ENCODE measurements at regions not wholly inside any gene's neighbourhood (a gene's known extent, or its start where the extent isn't known, plus 50 kb on each side); places are given as distances from the start of the nearest gene placed in this dataset.
A peak's percentile ranks its signal among the peaks of the same experiment; 100 is the strongest.

GRCh38 chr17:77322514-77323412 is 182.0 kb downstream of the SEC14L1 start:
- no peak overlapping the region for H3K4me2 ChIP-seq (ENCODE audit: insufficient read depth in 1 of 2, low read depth in 2 of 2, low read length in 2 of 2)
- no peaks in the 10 kb centered on the region; the same call in none of the 2 replicates for H3K79me1 ChIP-seq (ENCODE audit: low read depth, low read length)
- H3K4ac ChIP-seq (replicated peaks; ENCODE audit: insufficient read length, low read depth, low read length), result no peak overlapping the region
- H3K14ac ChIP-seq (ENCODE audit: insufficient read length), result no peak overlapping the region
- H3K27ac ChIP-seq (ENCODE audit: low read depth, low read length), result no peak overlapping the region
- peaks cover 0 to 27% (median 4%) of the 10 kb centered on the region in 4 experiments; a peak in 5 of 7 replicates for H3K4me1 ChIP-seq (replicated peaks in 1 of 4; ENCODE audit: control insufficient read depth in 3 of 4, insufficient read depth in 4 of 4, low read length in 3 of 4)
- POLR2A ChIA-PET (ENCODE audit: partially characterized antibody), result interaction anchor here (0.6 kb wide), 1 partner anchor 567 kb away, joined by 3 read pairs; no protein-coding TSS in a partner anchor
- no peak overlapping the region for H3K56ac ChIP-seq (replicated peaks; ENCODE audit: insufficient read length, low read depth, low read length)
- FAIRE-seq (no peak), DNase-seq (ENCODE audit: low read depth in 1 of 2, low spot score in 2 of 2) (no peak)
- no peaks in the 10 kb centered on the region for H3K27me3 ChIP-seq (replicated peaks in 1 of 4; ENCODE audit: control insufficient read depth in 3 of 4, extremely low read depth in 1 of 4, insufficient read depth in 3 of 4, low read length in 3 of 4)
- 0 out of 2 replicates have a peak, but pooled peaks have one; percentile 22 for TF ChIP-seq JUND (IDR thresholded peaks at IDR 0.05; ENCODE audit: low read length)
- no peak for TF ChIP-seq CTCF (IDR thresholded peaks at IDR 0.05; ENCODE audit: control extremely low read depth in 1 of 3, insufficient read depth in 1 of 3, low read depth in 1 of 3, low read length in 3 of 3)
- TF ChIP-seq NANOG (IDR thresholded peaks at IDR 0.05; ENCODE audit: insufficient read depth, low read depth, low read length, poor library complexity, severe bottlenecking), result no peak
- H3K18ac ChIP-seq (ENCODE audit: extremely low read depth, low read length), result no peak overlapping the region; the same call in 1 of the 2 replicates
- H2BK12ac ChIP-seq (ENCODE audit: low read depth, low read length), result no peak overlapping the region
- peak overlapping the region; percentile 81; the same call in 1 of the 2 replicates for H2BK5ac ChIP-seq (ENCODE audit: low read depth, low read length)
- H3K9ac ChIP-seq (replicated peaks in 1 of 4; ENCODE audit: extremely low read depth in 1 of 4, low read depth in 3 of 4, low read length in 3 of 4), result no peak overlapping the region
- no peak overlapping the region for H2BK20ac ChIP-seq (ENCODE audit: low read length)
- no peaks in the 10 kb centered on the region for H3K23me2 ChIP-seq (ENCODE audit: low read depth, low read length)
- no peak overlapping the region for H3K4me3 ChIP-seq (ENCODE audit: extremely low read depth in 1 of 4, insufficient read depth in 2 of 4, low read depth in 3 of 4, low read length in 4 of 4)
- no peak overlapping the region for H2BK120ac ChIP-seq (replicated peaks; ENCODE audit: low read depth, low read length)
- H4K20me1 ChIP-seq (replicated peaks in 1 of 2; ENCODE audit: control insufficient read depth in 1 of 2, insufficient read depth in 2 of 2, low read length in 2 of 2), result peaks cover 0 to 3% of the 10 kb centered on the region in 2 experiments
- CTCF ChIA-PET (ENCODE audit: partially characterized antibody), result interaction anchor here (0.8 to 2.2 kb wide), 9 partner anchors 9 to 178 kb away, joined by 3 to 6 read pairs (median 3); no protein-coding TSS in a partner anchor
- peak overlapping the region; percentile 81 for H4K8ac ChIP-seq (ENCODE audit: extremely low read depth, insufficient read depth, low read length)
- H3K79me2 ChIP-seq (ENCODE audit: control insufficient read depth in 1 of 2, insufficient read depth in 2 of 2, low read length in 2 of 2), result peaks cover 0 to 10% of the 10 kb centered on the region in 2 experiments; a peak in 1 of 4 replicates
- H2AK5ac ChIP-seq (ENCODE audit: low read depth, low read length), result no peak overlapping the region; the same call in 1 of the 2 replicates
- H3K23ac ChIP-seq (ENCODE audit: insufficient read length), result no peak overlapping the region
- no peak overlapping the region for H2BK15ac ChIP-seq (ENCODE audit: low read length)
- H2AFZ ChIP-seq (ENCODE audit: low read length), result no peak overlapping the region
- WGBS, 2 experiments (ENCODE audit: extremely low coverage in 1 of 2, insufficient coverage in 1 of 2, insufficient read length in 1 of 2, insufficient replicate concordance in 2 of 2, low coverage in 1 of 2, low lambda C conversion rate in 2 of 2, missing lambda C conversion rate in 1 of 2), result 87% methylated on average over 29 of the region's 32 CpGs; no CpG with 5 or more reads in 1 of the 2 experiments
- no peak overlapping the region for H4K91ac ChIP-seq (replicated peaks; ENCODE audit: insufficient read length, low read length)
- H4K5ac ChIP-seq (ENCODE audit: insufficient read length, low read depth, low read length), result no peak overlapping the region
- H3K9me3 ChIP-seq (ENCODE audit: insufficient read depth in 2 of 2, low read depth in 1 of 2, low read length in 1 of 2), result no peaks in the 10 kb centered on the region
- H3K36me3 ChIP-seq (ENCODE audit: control insufficient read depth in 2 of 4, insufficient read depth in 4 of 4, low read length in 3 of 4), result no peaks in the 10 kb centered on the region
